ENCODE measurements at regions not wholly inside any gene's neighbourhood (a gene's known extent, or its start where the extent isn't known, plus 50 kb on each side); places are given as distances from the start of the nearest gene placed in this dataset.

- Histone ChIP-seq H3K4me2 (ENCODE audit: insufficient read depth, low read length) (no peak overlapping the region), H4K20me1 (ENCODE audit: insufficient read depth, low read length) (no peaks in the 10 kb centered on the region), H2AFZ (ENCODE audit: low read length) (no peak overlapping the region), H3K4me3 (ENCODE audit: insufficient read depth, low read length) (no peak overlapping the region), H3K4me1 (ENCODE audit: insufficient read depth, low read length) (no peaks in the 10 kb centered on the region), H3K27me3 (ENCODE audit: insufficient read depth, low read length) (no peaks in the 10 kb centered on the region), H3K9me3 (ENCODE audit: low read depth, low read length) (no peaks in the 10 kb centered on the region), H3K79me2 (ENCODE audit: insufficient read depth, low read length) (no peaks in the 10 kb centered on the region), H3K36me3 (ENCODE audit: insufficient read depth, low read length) (no peaks in the 10 kb centered on the region), H3K27ac (ENCODE audit: low read depth, low read length) (no peak overlapping the region)
- TF ChIP-seq, protein P1, sequence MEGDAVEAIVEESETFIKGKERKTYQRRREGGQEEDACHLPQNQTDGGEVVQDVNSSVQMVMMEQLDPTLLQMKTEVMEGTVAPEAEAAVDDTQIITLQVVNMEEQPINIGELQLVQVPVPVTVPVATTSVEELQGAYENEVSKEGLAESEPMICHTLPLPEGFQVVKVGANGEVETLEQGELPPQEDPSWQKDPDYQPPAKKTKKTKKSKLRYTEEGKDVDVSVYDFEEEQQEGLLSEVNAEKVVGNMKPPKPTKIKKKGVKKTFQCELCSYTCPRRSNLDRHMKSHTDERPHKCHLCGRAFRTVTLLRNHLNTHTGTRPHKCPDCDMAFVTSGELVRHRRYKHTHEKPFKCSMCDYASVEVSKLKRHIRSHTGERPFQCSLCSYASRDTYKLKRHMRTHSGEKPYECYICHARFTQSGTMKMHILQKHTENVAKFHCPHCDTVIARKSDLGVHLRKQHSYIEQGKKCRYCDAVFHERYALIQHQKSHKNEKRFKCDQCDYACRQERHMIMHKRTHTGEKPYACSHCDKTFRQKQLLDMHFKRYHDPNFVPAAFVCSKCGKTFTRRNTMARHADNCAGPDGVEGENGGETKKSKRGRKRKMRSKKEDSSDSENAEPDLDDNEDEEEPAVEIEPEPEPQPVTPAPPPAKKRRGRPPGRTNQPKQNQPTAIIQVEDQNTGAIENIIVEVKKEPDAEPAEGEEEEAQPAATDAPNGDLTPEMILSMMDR (IDR thresholded peaks at IDR 0.05; ENCODE audit: extremely low read depth, low read depth, low read length) = no peak
- no peak for DNase-seq (ENCODE audit: insufficient read length, low spot score, missing footprints)
Measured at GRCh38 chr18:34458410-34458977, 233.8 kb upstream of the NOL4 start.

DNA sequence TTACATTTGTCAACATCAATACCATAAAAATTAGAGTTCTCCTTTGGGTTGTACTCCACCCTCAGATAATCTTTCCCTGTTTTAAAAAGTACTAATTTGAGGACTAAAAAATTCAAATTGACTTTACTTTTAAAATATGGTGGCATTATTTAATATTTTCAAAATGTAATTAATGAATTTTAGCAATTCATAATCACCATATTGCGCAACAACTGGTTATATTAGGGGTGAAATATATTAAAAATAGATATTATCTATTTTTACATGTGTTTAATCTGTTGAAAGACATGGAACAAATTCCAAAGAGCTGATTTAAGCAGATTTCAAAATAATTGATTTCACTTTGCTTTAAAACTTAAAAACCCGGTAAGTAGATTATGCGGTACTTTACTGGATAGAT is 236.6 kb upstream of the NOL4 start:
- H3K36me3 ChIP-seq (ENCODE audit: insufficient read depth, low read length) = no peaks in the 10 kb centered on the region
- no peaks in the 10 kb centered on the region for H3K79me2 ChIP-seq (ENCODE audit: insufficient read depth, low read length)
- H4K20me1 ChIP-seq (ENCODE audit: insufficient read depth, low read length) = no peaks in the 10 kb centered on the region
- TF ChIP-seq, protein P1 (IDR thresholded peaks at IDR 0.05; ENCODE audit: extremely low read depth, low read depth, low read length) = no peak
- no peaks in the 10 kb centered on the region for H3K9me3 ChIP-seq (ENCODE audit: low read depth, low read length)
- no peak overlapping the region for H3K27ac ChIP-seq (ENCODE audit: low read depth, low read length)
- no peak overlapping the region for H3K4me3 ChIP-seq (ENCODE audit: insufficient read depth, low read length)
- DNase-seq (ENCODE audit: insufficient read length, low spot score, missing footprints) = no peak
- H2AFZ ChIP-seq (ENCODE audit: low read length) = no peak overlapping the region
- H3K4me2 ChIP-seq (ENCODE audit: insufficient read depth, low read length) = no peak overlapping the region
- no peaks in the 10 kb centered on the region for H3K4me1 ChIP-seq (ENCODE audit: insufficient read depth, low read length)
- H3K27me3 ChIP-seq (ENCODE audit: insufficient read depth, low read length) = no peaks in the 10 kb centered on the region

GRCh38 chr18:34467058-34467457 is 242.3 kb upstream of the NOL4 start:
- DNase-seq (ENCODE audit: insufficient read length, low spot score, missing footprints) = no peak
- no peaks in the 10 kb centered on the region for H3K9me3 ChIP-seq (ENCODE audit: low read depth, low read length)
- H4K20me1 ChIP-seq (ENCODE audit: insufficient read depth, low read length) = no peaks in the 10 kb centered on the region
- H3K4me3 ChIP-seq (ENCODE audit: insufficient read depth, low read length) = no peak overlapping the region
- no peak overlapping the region for H3K27ac ChIP-seq (ENCODE audit: low read depth, low read length)
- H3K36me3 ChIP-seq (ENCODE audit: insufficient read depth, low read length) = no peaks in the 10 kb centered on the region
- no peak overlapping the region for H2AFZ ChIP-seq (ENCODE audit: low read length)
- H3K79me2 ChIP-seq (ENCODE audit: insufficient read depth, low read length) = no peaks in the 10 kb centered on the region
- no peaks in the 10 kb centered on the region for H3K4me1 ChIP-seq (ENCODE audit: insufficient read depth, low read length)
- H3K4me2 ChIP-seq (ENCODE audit: insufficient read depth, low read length) = no peak overlapping the region
- H3K27me3 ChIP-seq (ENCODE audit: insufficient read depth, low read length) = no peaks in the 10 kb centered on the region
- TF ChIP-seq, protein P1 (IDR thresholded peaks at IDR 0.05; ENCODE audit: extremely low read depth, low read depth, low read length) = no peak

DNA sequence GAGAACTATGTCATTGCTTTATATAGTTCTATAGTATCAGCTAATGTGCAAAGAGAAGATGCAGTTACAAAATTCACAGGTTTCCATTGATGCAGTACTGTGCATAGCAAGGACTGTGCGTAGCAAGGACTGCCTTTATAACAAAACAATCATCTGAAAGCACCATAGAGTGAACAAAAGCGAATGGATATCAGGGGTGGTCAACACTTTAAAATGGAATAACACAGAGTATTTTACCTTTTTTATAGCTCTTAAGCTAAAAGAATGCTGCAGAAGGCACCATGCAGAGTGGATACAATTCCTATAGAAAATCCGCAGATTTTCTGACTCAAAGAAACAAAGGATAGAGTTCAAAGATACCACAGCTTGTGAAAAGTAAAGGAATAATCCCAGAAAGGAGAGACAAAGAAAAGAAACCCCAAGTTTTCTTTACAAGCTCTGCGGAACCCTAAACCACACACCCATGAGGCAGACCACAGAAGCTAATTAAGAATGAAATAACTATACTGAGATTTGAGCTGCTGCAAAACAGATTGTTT is 229.9 kb upstream of the DTNA start:
- no peak for DNase-seq (ENCODE audit: insufficient read length, low spot score, missing footprints)
- TF ChIP-seq, protein P1 (IDR thresholded peaks at IDR 0.05; ENCODE audit: extremely low read depth, low read depth, low read length) = no peak
- Histone ChIP-seq H3K27me3 (ENCODE audit: insufficient read depth, low read length) (no peaks in the 10 kb centered on the region), H3K4me2 (ENCODE audit: insufficient read depth, low read length) (no peak overlapping the region), H2AFZ (ENCODE audit: low read length) (no peak overlapping the region), H3K4me1 (ENCODE audit: insufficient read depth, low read length) (no peaks in the 10 kb centered on the region), H4K20me1 (ENCODE audit: insufficient read depth, low read length) (no peaks in the 10 kb centered on the region), H3K36me3 (ENCODE audit: insufficient read depth, low read length) (no peaks in the 10 kb centered on the region), H3K79me2 (ENCODE audit: insufficient read depth, low read length) (no peaks in the 10 kb centered on the region), H3K4me3 (ENCODE audit: insufficient read depth, low read length) (no peak overlapping the region), H3K9me3 (ENCODE audit: low read depth, low read length) (no peaks in the 10 kb centered on the region), H3K27ac (ENCODE audit: low read depth, low read length) (no peak overlapping the region)

Data from osteoblast (primary cell).